BLaER1 (cell line): ENCODE measurements at regions not wholly inside any gene's neighbourhood (a gene's known extent, or its start where the extent isn't known, plus 50 kb on each side); places are given as distances from the start of the nearest gene placed in this dataset.

Experiments used
- H3K27ac ChIP-seq: shearing (Covaris generic); formaldehyde crosslinking; 2 replicates; pipeline ENCODE4 v1.8.1; 2022
- H3K27me3 ChIP-seq: shearing (Covaris generic); formaldehyde crosslinking; 2 replicates; pipeline ENCODE4 v1.8.1; 2022
- H3K36me3 ChIP-seq: shearing (Covaris generic); formaldehyde crosslinking; 2 replicates; pipeline ENCODE4 v1.8.1; 2022
- H3K4me1 ChIP-seq: shearing (Covaris generic); formaldehyde crosslinking; 2 replicates; pipeline ENCODE4 v1.8.1; 2022
- H3K4me2 ChIP-seq: shearing (Covaris generic); formaldehyde crosslinking; 2 replicates; pipeline ENCODE4 v1.8.1; 2022
- H3K4me3 ChIP-seq: shearing (Covaris generic); formaldehyde crosslinking; 2 replicates; pipeline ENCODE4 v1.8.1; 2022
- H3K9ac ChIP-seq: shearing (Covaris generic); formaldehyde crosslinking; 2 replicates; pipeline ENCODE4 v1.8.1; 2022
- H3K9me3 ChIP-seq: shearing (Covaris generic); formaldehyde crosslinking; 2 replicates; pipeline ENCODE4 v1.8.1; 2022
- H4K20me1 ChIP-seq: shearing (Covaris generic); formaldehyde crosslinking; 2 replicates; pipeline ENCODE4 v1.8.1; 2022
- Cebpa-rat ChIP-seq: shearing (Covaris generic); IDR thresholded peaks from 2 replicates; pipeline ENCODE4 v1.8.1; 2022

DNA sequence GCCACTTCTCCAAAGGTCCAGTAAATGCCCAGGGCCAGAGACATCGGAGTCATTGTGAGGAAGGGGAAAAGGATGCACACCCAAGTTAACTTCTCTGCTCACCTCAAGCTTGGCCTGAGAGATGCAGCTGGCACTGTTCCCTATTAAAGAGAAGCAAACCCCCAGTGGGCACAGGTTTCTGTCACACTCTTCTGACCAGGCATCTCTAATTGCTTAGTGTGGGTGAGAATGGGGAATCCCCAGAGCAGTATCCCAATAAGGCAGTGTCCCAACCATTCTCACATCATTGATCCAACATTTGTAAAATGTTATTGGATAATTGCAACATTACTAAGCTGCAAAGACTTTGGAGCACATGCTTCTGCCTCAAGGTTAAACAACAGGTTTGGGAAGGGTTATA, 232.3 kb downstream of the ADGRG6 start:
- no peak for TF ChIP-seq Cebpa-rat
- H3K27ac ChIP-seq: no peak overlapping the region
- no peak overlapping the region for H3K4me2 ChIP-seq
- H3K4me1 ChIP-seq: no peaks in the 10 kb centered on the region
- H4K20me1 ChIP-seq: no peaks in the 10 kb centered on the region
- no peak overlapping the region for H3K4me3 ChIP-seq
- peaks cover 34% of the 10 kb centered on the region for H3K9me3 ChIP-seq
- no peaks in the 10 kb centered on the region for H3K36me3 ChIP-seq
- H3K9ac ChIP-seq: no peak overlapping the region
- H3K27me3 ChIP-seq: no peaks in the 10 kb centered on the region

DNA sequence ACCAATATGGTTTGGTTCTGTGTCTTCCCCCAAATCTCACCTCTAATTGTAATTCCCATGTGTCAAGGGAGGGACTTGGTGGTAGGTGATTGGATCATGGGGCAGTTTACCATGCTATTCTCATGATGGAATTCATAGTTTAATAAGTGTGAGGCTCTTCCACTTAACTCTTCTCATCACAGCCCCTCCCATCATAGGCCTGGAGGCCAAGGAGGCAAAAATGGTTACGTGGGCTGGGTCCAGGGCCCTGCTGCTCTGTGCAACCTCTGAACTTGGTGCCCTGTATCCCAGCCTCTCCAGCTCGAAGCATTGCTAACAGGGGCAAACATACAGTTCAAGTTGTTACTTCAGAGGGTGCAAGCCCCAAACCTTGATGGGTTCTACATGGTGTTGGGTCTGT, 232.7 kb downstream of the ADGRG6 start:
- Histone ChIP-seq H4K20me1 (no peaks in the 10 kb centered on the region), H3K4me1 (no peaks in the 10 kb centered on the region)

DNA sequence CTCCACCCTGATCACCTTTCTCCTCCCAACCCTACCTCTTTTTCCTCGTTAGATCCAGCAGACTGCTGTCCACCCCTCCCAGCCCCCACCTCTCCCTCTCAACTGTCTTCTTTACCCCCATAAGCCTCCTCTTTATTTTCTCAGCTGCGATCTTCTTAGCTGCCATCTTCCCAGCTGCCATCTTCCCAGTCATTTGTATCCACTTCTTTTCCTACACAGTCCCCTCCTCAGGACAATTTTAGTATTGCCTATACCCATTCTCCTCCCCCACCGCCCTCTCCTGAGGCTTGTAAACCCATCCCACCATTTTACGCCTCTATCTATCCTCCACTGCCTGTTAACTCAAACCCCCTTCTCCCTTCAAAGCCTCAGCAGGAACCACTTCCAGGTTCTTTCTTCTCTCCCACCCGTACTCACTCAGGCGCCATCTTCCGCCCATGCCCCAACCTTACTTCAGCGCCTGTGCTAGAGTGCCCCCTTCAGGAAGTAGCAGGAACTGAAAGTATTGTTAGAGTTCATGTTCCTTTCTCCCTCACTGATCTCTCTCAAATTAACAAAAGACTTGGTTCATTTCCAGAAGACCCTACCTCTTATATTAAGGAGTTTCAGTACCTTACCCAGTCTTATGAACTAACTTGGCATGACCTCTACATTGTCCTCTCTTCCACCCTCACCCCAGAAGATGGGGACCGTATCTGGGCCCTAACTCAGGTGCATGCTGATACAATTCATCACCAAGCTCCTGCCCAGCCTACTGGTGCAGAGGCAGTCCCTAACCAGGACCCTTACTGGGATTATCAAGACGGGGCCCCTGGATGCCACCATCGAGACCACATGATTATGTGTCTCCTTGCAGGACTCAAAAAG, 236.0 kb downstream of the ADGRG6 start:
- Histone ChIP-seq H3K4me3 (no peak overlapping the region), H3K4me2 (no peak overlapping the region), H3K9me3 (peaks cover 34% of the 10 kb centered on the region), H3K4me1 (no peaks in the 10 kb centered on the region), H4K20me1 (no peaks in the 10 kb centered on the region), H3K27ac (no peak overlapping the region), H3K27me3 (no peaks in the 10 kb centered on the region), H3K36me3 (no peaks in the 10 kb centered on the region), H3K9ac (no peak overlapping the region)
- TF ChIP-seq Cebpa-rat: no peak

More for the DNA sequence above, 232.7 kb downstream of the ADGRG6 start:
- no peak overlapping the region for H3K4me3 ChIP-seq
- H3K36me3 ChIP-seq: no peaks in the 10 kb centered on the region
- no peaks in the 10 kb centered on the region for H3K27me3 ChIP-seq
- no peak overlapping the region for H3K27ac ChIP-seq
- H3K9me3 ChIP-seq: peaks cover 34% of the 10 kb centered on the region
- no peak overlapping the region for H3K4me2 ChIP-seq
- no peak for TF ChIP-seq Cebpa-rat
- no peak overlapping the region for H3K9ac ChIP-seq

DNA sequence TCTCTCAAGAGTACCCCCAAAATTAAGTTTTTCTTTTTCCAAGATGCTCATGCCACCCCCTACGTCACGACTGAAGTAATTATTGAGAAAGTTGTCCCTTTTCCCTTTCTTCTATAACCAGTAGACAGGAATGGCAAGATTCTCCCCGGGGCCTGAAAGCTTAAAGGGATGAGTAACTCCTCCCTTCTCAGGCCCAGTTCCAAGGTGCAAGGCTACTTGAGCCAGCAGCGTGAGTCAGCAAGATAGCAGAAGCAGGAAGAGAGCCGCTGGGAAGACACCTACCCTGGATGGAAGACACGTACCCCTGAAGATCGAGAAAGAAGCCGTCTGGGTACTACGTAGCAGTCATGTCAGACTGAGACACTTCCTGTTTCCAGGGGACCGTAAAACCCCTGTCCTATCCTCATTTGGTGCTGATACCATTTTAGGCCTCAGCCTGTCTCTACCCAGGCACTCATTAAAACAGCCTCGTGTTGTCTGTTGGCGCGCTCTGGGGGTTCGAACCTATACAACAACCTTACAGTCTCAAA, 241.0 kb downstream of the ADGRG6 start:
- no peak overlapping the region for H3K4me2 ChIP-seq
- no peaks in the 10 kb centered on the region for H3K4me1 ChIP-seq
- H3K9me3 ChIP-seq: no peaks in the 10 kb centered on the region
- H4K20me1 ChIP-seq: no peaks in the 10 kb centered on the region
- H3K27me3 ChIP-seq: no peaks in the 10 kb centered on the region
- TF ChIP-seq Cebpa-rat: no peak
- H3K27ac ChIP-seq: no peak overlapping the region
- H3K36me3 ChIP-seq: no peaks in the 10 kb centered on the region
- no peak overlapping the region for H3K9ac ChIP-seq
- no peak overlapping the region for H3K4me3 ChIP-seq

DNA sequence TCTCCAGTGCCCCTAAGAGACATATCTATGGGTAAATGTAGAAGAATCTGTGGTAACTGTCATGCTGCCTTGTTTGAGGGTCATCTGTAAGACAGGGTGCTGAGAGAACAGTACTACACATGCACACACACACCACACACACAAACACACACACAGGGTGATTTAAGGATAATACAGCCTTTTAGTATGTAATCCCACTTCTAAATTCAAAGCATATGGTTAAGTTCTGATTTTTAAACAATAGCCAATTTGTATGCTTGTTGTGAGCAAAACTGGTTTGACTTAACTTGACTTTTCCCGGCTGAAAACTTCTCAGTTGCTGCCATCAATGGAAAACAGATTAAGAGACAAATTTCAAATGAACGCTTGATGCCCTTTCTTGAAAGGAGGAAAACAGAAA, 241.8 kb downstream of the ADGRG6 start:
- H3K27me3 ChIP-seq: no peaks in the 10 kb centered on the region
- no peaks in the 10 kb centered on the region for H3K9me3 ChIP-seq
- H3K4me3 ChIP-seq: no peak overlapping the region
- H3K36me3 ChIP-seq: no peaks in the 10 kb centered on the region
- H3K27ac ChIP-seq: no peak overlapping the region
- no peak for TF ChIP-seq Cebpa-rat
- H3K9ac ChIP-seq: no peak overlapping the region
- H4K20me1 ChIP-seq: no peaks in the 10 kb centered on the region
- H3K4me2 ChIP-seq: no peak overlapping the region
- H3K4me1 ChIP-seq: no peaks in the 10 kb centered on the region

DNA sequence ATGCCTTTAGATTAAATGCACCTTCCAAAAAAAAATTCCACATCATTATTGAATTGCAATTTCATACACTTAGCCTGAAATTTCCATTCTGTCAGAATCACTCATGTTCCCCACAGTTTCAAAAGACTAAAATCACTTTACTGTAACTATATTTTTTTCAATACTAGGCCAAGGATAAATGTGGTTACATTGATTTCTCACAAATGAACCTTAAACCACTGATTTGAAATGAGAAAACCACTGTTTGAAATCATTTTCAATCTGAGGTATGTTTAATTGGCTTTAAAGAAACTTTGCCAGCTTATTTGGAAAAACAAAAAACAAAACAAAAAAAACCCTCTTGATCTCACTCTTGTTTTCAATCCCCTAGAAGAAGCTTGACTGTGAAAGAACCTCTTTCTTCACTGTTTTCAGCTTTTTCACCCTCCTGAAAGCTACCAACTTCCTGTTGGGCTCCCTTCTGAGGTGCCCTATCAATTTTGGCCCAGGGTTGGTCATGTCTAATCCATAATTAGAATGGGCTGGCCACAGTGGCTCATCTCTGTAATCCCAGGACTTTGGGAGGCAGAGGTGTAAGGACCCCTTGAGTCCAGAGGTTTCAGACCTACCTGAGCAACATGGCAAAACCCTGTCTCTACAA, 242.5 kb downstream of the ADGRG6 start:
- Histone ChIP-seq H3K9ac (no peak overlapping the region), H3K27ac (no peak overlapping the region), H3K4me1 (no peaks in the 10 kb centered on the region), H3K36me3 (no peaks in the 10 kb centered on the region), H4K20me1 (no peaks in the 10 kb centered on the region), H3K27me3 (no peaks in the 10 kb centered on the region), H3K4me2 (no peak overlapping the region), H3K9me3 (no peaks in the 10 kb centered on the region), H3K4me3 (no peak overlapping the region)
- TF ChIP-seq Cebpa-rat: no peak

DNA sequence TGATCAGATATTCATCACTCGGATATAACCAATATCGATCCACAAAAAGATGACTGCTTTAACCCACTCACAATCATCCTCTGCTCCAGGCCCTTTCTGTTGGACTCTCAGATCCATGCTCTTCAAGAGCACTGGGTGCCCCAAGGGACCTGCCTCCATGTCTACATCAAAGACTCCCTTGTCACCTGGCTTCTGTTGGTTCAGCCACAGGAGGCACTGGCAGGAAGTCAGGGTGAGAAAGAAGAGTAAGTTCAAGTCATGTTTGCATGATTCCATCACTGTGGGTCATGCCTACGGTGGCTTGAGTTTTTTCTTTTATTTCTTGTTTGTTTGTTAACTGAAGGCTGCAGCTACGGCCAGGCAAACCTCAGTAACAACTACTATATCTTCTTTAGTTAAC, 243.3 kb downstream of the ADGRG6 start:
- H3K27me3 ChIP-seq: no peaks in the 10 kb centered on the region
- no peaks in the 10 kb centered on the region for H4K20me1 ChIP-seq
- no peak overlapping the region for H3K27ac ChIP-seq
- H3K9me3 ChIP-seq: no peaks in the 10 kb centered on the region
- no peak overlapping the region for H3K9ac ChIP-seq
- no peaks in the 10 kb centered on the region for H3K4me1 ChIP-seq
- no peak overlapping the region for H3K4me2 ChIP-seq
- H3K4me3 ChIP-seq: no peak overlapping the region
- TF ChIP-seq Cebpa-rat: no peak
- H3K36me3 ChIP-seq: no peaks in the 10 kb centered on the region

DNA sequence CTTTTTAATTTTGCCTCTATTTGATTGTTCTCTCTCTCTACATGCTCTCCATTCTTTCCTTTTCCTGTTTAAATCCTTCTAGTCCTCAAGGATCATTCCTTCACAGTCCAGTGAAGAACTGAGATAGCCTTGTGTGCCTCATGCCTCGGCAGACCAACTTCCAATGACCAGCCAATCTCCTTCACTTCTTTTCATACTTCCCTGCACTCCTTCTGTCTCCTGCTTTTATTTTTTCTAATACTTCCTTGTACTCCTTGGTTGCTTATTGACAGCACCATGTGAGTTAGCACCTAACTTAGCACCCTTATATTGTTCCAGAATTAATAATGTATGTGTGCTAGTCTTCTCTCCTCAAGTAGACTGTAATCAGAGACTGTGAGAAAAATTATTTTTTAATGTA, 246.8 kb downstream of the ADGRG6 start:
- no peak overlapping the region for H3K9ac ChIP-seq
- no peaks in the 10 kb centered on the region for H4K20me1 ChIP-seq

DNA sequence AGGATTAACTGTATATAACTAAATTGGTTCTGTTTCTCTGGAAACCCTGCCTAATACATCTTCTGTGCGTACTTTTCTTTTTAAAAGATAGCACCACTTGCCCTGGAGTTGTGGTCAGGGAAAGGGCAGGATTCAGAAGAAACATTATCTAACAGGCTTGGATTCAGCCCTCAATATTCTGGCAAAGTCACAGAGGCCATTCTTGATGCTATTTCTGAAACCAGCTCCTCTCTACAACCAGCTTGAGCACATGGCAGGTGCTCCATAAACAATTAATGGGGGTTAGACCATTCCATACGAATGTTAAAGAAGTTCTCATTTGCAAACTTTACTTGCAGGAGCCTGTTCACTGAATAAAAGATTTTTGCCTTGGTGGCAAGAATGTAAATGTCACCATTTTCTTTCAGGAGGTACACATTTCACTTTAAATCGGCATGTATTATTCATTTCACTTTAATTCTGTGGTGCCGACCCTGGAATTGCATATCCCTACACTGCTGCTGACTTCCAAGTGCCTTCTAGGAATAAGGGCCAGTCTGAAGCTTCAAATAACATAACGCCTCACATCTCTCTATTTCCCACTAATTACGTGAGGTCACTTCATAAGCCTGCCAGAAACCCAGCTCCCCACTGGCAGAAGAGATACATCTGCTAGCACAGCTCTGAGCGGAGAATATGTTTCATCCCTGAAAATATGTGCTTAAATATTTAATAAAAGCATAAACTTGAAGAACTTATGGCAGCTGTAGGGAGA, 248.7 kb downstream of the ADGRG6 start:
- Histone ChIP-seq H3K36me3 (no peaks in the 10 kb centered on the region), H3K4me3 (no peak overlapping the region), H3K27ac (no peak overlapping the region), H3K4me1 (no peaks in the 10 kb centered on the region), H3K27me3 (no peaks in the 10 kb centered on the region), H4K20me1 (no peaks in the 10 kb centered on the region), H3K9ac (no peak overlapping the region), H3K4me2 (no peak overlapping the region), H3K9me3 (no peaks in the 10 kb centered on the region)
- TF ChIP-seq Cebpa-rat: no peak

More for the DNA sequence above, 246.8 kb downstream of the ADGRG6 start:
- Histone ChIP-seq H3K27me3 (no peaks in the 10 kb centered on the region), H3K27ac (no peak overlapping the region), H3K4me3 (no peak overlapping the region), H3K4me2 (no peak overlapping the region), H3K4me1 (no peaks in the 10 kb centered on the region), H3K9me3 (no peaks in the 10 kb centered on the region), H3K36me3 (no peaks in the 10 kb centered on the region)
- no peak for TF ChIP-seq Cebpa-rat
